GM21360 (cell line): ENCODE measurements at regions not wholly inside any gene's neighbourhood (a gene's known extent, or its start where the extent isn't known, plus 50 kb on each side); places are given as distances from the start of the nearest gene placed in this dataset.
"Not testable (repeated sequence)": the region's sequence is repeated elsewhere in the genome, so short reads cannot be mapped to it uniquely, and the experiment has no call there.

Experiments used
- ATAC-seq: cut with Tn5 transposase; IDR thresholded peaks from one replicate; pipeline ENCODE4 v1.9.1; 2021; ENCODE audit warnings: mild to moderate bottlenecking, moderate library complexity; ENCODE audit not compliant: unreplicated experiment

DNA sequence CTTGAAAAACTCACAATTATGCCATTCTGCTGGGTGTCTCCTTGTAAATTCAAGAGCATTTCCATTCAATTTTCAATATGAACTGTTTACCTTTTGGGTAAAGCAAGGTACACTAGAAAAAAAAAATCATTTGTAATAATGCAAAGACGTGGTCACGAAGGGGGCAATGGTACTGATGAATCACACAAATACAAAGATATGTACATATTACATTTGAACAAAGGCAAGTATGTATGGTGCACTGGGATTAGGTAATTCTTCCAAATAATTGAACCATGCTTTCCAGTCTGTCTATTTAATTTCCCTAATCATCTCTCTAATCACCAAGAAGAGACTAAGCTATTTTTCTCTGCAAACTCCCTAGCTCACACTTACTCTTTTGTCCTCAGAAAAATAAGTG, 63.4 kb upstream of the RNF38 start:
- no peak for ATAC-seq

DNA sequence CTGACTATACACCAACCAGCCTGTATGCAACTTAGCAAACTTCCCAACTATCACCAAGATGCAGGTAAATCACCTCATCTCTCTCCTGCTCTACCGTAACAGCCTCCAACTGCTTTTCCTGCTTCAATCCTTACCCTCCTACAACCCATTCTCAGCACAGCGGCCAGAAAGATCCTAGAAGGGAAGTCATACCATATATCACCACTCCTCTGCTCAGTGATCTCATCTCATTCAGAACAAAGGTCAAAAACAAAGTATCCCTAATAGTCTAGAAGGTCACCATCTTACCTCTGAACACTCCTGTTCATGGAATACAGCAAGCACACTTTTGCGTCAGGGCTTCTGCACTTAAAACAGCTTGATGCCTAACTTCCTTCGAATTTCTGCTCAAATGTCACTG, 62.2 kb upstream of the RNF38 start:
- no peak for ATAC-seq

DNA sequence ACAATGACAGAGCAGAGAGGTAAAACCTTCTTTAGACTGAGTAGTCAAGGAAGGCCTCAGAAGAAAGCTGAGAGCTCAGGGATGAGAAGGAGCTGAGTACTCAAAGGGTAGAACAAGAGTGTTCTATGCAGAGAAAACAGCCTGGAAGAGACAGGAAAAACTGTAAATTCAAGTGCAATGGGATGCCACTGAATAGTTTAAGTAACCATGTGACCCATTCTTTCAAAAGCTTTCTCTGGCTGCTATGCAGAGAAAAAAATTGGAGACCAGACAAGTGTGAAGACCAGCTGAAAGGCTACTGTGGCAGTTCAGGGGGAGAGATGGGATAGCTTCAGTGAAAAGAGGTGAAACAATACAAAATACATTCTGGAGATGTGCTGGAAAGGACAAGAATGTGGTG, 61.3 kb upstream of the RNF38 start:
- ATAC-seq: no peak

DNA sequence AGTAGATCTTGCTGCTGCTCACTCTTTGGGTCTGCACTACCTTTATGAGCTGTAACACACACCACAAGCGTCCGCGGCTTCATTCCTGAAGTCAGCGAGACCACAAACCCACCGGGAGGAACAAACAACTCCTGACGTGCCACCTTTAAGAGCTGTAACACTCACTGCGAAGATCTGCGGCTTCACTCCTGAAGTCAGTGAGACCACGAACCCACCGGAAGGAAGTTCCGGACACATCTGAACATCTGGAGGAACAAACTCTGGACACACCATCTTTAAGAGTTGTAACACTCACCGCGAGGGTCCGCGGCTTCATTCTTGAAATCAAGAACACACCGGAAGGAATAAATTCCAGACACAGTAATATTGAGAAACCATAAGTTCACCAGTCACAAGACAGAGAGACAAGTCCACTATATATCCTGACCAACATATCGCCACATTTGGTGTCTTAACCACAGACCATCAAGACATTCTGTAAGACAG, 58.4 kb upstream of the RNF38 start:
- ATAC-seq: not testable (repeated sequence)

DNA sequence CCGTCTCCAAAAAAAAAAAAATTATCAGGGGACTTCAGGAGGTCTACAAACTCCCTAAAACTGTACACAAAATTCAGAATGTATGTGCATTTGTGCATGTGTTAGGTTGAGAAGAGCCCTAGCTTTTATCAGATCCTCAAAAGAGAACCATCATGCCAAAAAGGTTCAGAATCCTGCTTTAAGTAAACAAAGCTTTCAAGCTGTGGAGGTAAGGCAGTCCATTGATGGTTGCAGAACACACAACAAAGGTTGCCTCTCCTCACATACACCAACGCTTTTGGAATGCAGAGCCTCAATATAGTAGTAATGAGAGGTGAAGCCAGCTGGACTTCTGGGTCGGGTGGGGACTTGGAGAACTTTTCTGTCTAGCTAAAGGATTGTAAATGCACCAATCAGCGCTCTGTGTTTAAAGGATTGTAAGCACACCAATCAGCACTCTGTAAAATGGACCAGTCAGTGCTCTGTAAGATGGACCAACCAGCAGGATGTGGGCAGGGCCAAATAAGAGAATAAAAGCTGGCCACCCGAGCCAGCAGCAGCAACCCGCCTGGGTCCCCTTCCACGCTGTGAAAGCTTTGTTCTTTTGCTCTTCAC, 57.9 kb upstream of the RNF38 start:
- ATAC-seq: no peak

DNA sequence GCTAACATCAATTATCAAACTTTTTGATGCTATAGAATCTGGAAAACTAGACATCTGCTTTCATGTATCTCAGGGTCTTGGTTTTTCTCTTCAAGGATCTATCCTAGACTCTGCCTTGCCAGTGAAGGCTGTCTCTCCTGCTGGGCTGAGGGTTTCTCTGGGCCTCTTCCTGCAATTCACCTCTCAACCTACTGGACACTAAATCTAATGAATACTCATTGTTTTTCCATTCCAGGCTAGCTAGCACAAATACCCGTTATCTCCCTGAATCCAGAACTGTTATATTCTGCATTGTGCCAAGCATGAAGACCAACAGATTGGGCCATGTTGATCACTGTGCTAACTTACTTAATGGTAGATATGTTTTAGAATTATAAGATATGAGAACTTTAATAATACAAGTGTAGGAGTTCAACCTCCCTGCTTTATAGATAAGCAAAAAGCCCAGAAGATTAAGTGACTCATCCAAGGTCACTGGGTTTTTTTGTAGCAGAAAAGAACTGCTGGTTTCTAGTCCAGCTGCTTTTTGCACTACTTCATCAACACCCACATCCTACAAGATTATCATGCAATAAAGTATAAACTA, 56.5 kb upstream of the RNF38 start:
- ATAC-seq: no peak

DNA sequence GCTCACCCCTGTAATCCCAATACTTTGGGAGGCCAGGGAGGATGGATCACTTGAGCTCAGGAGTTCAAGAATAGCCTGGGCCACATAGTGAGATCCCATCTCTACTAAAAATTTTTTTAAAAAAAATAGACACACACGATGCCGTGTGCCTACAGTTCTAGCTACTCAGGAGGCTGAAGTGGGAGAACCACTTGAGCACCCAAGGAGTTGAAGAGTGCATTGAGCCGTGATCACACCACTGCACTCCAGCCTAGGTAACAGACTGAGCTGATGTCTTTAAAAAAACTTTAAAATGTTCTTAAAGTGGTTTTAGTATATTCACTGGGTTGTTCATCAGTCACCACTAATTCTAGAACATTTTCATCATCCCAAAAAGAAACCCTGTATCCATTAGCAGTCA, 51.9 kb upstream of the RNF38 start:
- no peak for ATAC-seq

DNA sequence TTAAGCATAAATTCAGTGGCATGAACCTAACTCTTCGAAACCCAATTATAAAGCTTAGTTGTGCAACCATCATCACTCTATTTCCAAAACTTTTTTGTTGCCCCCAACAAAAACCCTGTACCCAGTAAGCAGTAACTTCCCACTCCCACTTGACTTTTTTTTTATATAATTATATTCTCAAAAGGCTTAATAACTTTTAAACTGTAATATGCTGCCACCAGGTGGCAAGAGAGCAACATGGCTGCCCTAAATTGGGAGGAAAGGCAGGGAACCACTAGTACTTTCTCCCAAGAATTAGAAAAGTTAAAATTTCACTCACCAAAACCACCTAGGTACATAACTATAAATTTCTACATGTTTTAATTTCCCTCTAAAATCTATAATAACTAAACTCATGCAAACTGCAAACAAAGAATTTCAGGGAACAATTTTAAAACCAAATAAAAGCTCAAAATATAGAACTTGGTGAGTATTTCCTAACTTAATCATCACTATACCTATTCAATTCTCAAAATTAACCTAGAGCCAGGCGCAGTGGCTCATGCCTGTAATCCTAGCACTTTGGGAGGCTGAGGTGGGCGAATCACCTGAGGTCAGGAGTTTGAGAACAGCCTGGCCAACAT, 50.2 kb upstream of the RNF38 start:
- no peak for ATAC-seq
